IMR-90 (cell line): ENCODE measurements at regions not wholly inside any gene's neighbourhood (a gene's known extent, or its start where the extent isn't known, plus 50 kb on each side); places are given as distances from the start of the nearest gene placed in this dataset.
"Not testable (repeated sequence)": the region's sequence is repeated elsewhere in the genome, so short reads cannot be mapped to it uniquely, and the experiment has no call there.

Experiments used
- ATAC-seq: fragments of 200-7000 bp; cut with Tn5 transposase; 2 replicates; pipeline ENCODE4 v1.9.1; 2020; ENCODE audit warnings: low read depth, mild to moderate bottlenecking, moderate library complexity
- BruUV-seq: library from RNA; stranded (reverse); fragments of 400-500 nt; replicated peaks from 2 replicates; lab custom pipeline; 2021; lab: Mats Ljungman, UMichigan
- CTCF ChIA-PET: fragments of 300-600 bp; formaldehyde crosslinking; extraction: SDS; loops from one replicate; lab custom pipeline; 2021; ENCODE audit warnings: antibody characterized with exemption; lab: Yijun Ruan, JAX
- POLR2A ChIA-PET: fragments of 300-600 bp; sonication (Branson Sonifier 250); formaldehyde crosslinking; loops from one replicate; lab custom pipeline; 2022; ENCODE audit warnings: antibody characterized with exemption; ENCODE audit not compliant: unreplicated experiment; lab: Charles Lee
- DNase-seq: peaks from one replicate; pipeline ENCODE4 v3.0.0; 2013
- H2AFZ ChIP-seq: replicated peaks from 2 replicates; pipeline ENCODE3; 2013; ENCODE audit warnings: low read length, mild to moderate bottlenecking; ENCODE audit not compliant: poor library complexity
- H2AK5ac ChIP-seq: 2 replicates; pipeline ENCODE4 v1.6.1; 2013; ENCODE audit warnings: low read depth, low read length, inconsistent platforms
- H2AK9ac ChIP-seq: replicated peaks from 2 replicates; pipeline ENCODE3; 2013; ENCODE audit warnings: mild to moderate bottlenecking, low read depth, low read length, moderate library complexity; ENCODE audit not compliant: poor library complexity
- H2BK120ac ChIP-seq: 2 replicates; pipeline ENCODE4 v1.6.1; 2013; ENCODE audit warnings: low read depth, low read length, inconsistent platforms
- H2BK15ac ChIP-seq: 3 replicates; pipeline ENCODE4 v1.6.1; 2013; ENCODE audit warnings: low read depth, low read length, inconsistent platforms
- H2BK20ac ChIP-seq: 2 replicates; pipeline ENCODE4 v1.6.1; 2013; ENCODE audit warnings: low read depth, mild to moderate bottlenecking, inconsistent platforms, low read length, moderate library complexity
- H2BK5ac ChIP-seq: 2 replicates; pipeline ENCODE4 v1.6.1; 2013; ENCODE audit warnings: mild to moderate bottlenecking, low read depth, low read length, inconsistent platforms; ENCODE audit not compliant: poor library complexity, severe bottlenecking
- H3K14ac ChIP-seq: replicated peaks from 2 replicates; pipeline ENCODE4 v1.6.1; 2013; ENCODE audit warnings: low read depth, low read length, inconsistent platforms
- H3K18ac ChIP-seq: 2 replicates; pipeline ENCODE4 v1.6.1; 2013; ENCODE audit warnings: low read depth, low read length, control low read depth
- H3K23ac ChIP-seq: 2 replicates; pipeline ENCODE4 v1.6.1; 2013; ENCODE audit warnings: low read depth, low read length, inconsistent platforms
- H3K27ac ChIP-seq: 2 replicates; pipeline ENCODE4 v1.5.1; 2013; ENCODE audit warnings: mild to moderate bottlenecking, control low read depth, low read length; ENCODE audit not compliant: insufficient read depth
- H3K27me3 ChIP-seq: 2 replicates; pipeline ENCODE4 v1.6.1; 2013; ENCODE audit warnings: low read length; ENCODE audit not compliant: control insufficient read depth, insufficient read depth
- H3K36me3 ChIP-seq: 2 replicates; pipeline ENCODE4 v1.6.1; 2013; ENCODE audit warnings: low read length, mixed read lengths; ENCODE audit not compliant: control insufficient read depth, insufficient read depth
- H3K4ac ChIP-seq: 2 replicates; pipeline ENCODE4 v1.6.1; 2013; ENCODE audit warnings: low read depth, low read length, inconsistent platforms
- H3K4me1 ChIP-seq: 2 replicates; pipeline ENCODE4 v1.6.1; 2013; ENCODE audit warnings: low read length, mixed read lengths; ENCODE audit not compliant: control insufficient read depth, insufficient read depth
- H3K4me2 ChIP-seq: 2 replicates; pipeline ENCODE4 v1.6.1; 2013; ENCODE audit warnings: low read depth, mild to moderate bottlenecking, control low read depth, low read length, moderate library complexity
- H3K4me3 ChIP-seq: 2 replicates; pipeline ENCODE4 v1.5.1; 2013; ENCODE audit warnings: low read depth, mild to moderate bottlenecking, control low read depth, low read length, moderate library complexity; ENCODE audit not compliant: insufficient read depth
- H3K56ac ChIP-seq: 2 replicates; pipeline ENCODE4 v1.6.1; 2013; ENCODE audit warnings: low read length, inconsistent platforms; ENCODE audit not compliant: insufficient read depth; ENCODE audit errors: extremely low read depth
- H3K79me1 ChIP-seq, 2 experiments: 2 replicates each; pipeline ENCODE4 v1.6.1; 2013; ENCODE audit warnings: low read length in 2 of 2, inconsistent platforms in 1 of 2, low read depth in 1 of 2
- H3K9ac ChIP-seq: 2 replicates; pipeline ENCODE4 v1.6.1; 2013; ENCODE audit warnings: low read depth, low read length, control low read depth
- H3K9me1 ChIP-seq: 2 replicates; pipeline ENCODE4 v1.6.1; 2013; ENCODE audit warnings: low read length, inconsistent platforms; ENCODE audit not compliant: insufficient read depth
- H3K9me3 ChIP-seq: 2 replicates; pipeline ENCODE4 v1.6.1; 2013; ENCODE audit warnings: low read length; ENCODE audit not compliant: control insufficient read depth, insufficient read depth
- H4K20me1 ChIP-seq: 2 replicates; pipeline ENCODE4 v1.6.1; 2013; ENCODE audit warnings: low read length, inconsistent platforms; ENCODE audit not compliant: insufficient read depth
- H4K5ac ChIP-seq: 2 replicates; pipeline ENCODE4 v1.6.1; 2013; ENCODE audit warnings: mild to moderate bottlenecking, low read depth, low read length, control low read depth
- H4K8ac ChIP-seq, 2 experiments: 2 replicates each; pipeline ENCODE4 v1.6.1; 2013; ENCODE audit warnings: low read depth in 2 of 2, low read length in 2 of 2, control low read depth in 1 of 2, inconsistent platforms in 1 of 2
- H4K91ac ChIP-seq: 2 replicates; pipeline ENCODE4 v1.6.1; 2013; ENCODE audit warnings: low read depth, low read length, inconsistent platforms; ENCODE audit not compliant: insufficient read depth
- WGBS, 2 experiments: methylation state at CpG; one replicate each; pipeline versions ENCODE4 v1.1.5 to v1.1.7; 2013; ENCODE audit warnings: missing lambda C conversion rate in 2 of 2; ENCODE audit not compliant: insufficient read length in 1 of 2; ENCODE audit errors: extremely low coverage in 2 of 2; 5-methylcytosine and 5-hydroxymethylcytosine counted together
- dilution Hi-C: fragments of 300-500 bp; cut with HindIII; formaldehyde crosslinking; loops from one replicate; pipeline ENCODE4 v1.14.3; 2018; ENCODE audit warnings: low sequenced_read_pairs; ENCODE audit not compliant: unreplicated experiment
- in situ Hi-C: fragments of 300-500 bp; cut with MboI; formaldehyde crosslinking; loops from 3 replicates; pipeline ENCODE4 v1.14.3; 2019; ENCODE audit warnings: low sequenced_read_pairs, inconsistent platforms, mixed read lengths
- intact Hi-C: fragments of 100-400 bp; cut with micrococcal nuclease; formaldehyde crosslinking; loops from 2 replicates; pipeline ENCODE4 v1.10.0; 2022

DNA sequence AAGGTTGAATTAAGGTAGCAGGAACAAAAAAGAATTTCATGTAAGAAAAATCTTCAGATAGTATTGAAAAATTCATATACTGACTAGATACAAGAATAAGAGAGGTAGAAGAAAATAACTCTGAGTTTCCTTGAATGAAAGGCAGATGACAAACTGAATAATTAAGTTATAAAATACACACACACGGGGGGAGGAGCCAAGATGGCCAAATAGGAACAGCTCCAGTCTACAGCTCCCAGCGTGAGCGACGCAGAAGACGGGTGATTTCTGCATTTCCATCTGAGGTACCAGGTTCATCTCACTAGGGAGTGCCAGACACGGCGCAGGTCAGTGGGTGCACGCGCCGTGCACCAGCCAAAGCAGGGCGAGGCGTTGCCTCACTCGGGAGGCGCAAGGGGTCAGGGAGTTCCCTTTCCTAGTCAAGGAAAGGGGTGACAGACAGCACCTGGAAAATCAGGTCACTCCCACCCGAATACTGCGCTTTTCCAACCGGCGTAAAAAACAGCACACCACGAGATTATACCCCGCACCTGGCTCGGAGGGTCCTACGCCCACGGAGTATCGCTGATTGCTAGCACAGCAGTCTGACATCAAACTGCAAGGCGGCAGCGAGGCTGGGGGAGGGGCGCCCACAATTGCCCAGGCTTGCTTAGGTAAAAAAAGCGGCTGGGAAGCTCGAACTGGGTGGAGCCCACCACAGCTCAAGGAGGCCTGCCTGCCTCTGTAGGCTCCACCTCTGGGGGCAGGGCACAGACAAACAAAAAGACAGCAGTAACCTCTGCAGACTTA is 759.2 kb downstream of the ZWINT start:
- POLR2A ChIA-PET, H3K4ac ChIP-seq, H3K79me1 ChIP-seq, H3K4me3 ChIP-seq, in situ Hi-C loops, DNase-seq, H2AK9ac ChIP-seq, H3K18ac ChIP-seq, H3K36me3 ChIP-seq, H3K27ac ChIP-seq, H4K5ac ChIP-seq, H3K9me3 ChIP-seq, H4K20me1 ChIP-seq, H3K9me1 ChIP-seq, H4K91ac ChIP-seq, H3K14ac ChIP-seq, H2AFZ ChIP-seq, H2BK20ac ChIP-seq, H3K4me1 ChIP-seq, H3K23ac ChIP-seq, intact Hi-C loops, H2BK5ac ChIP-seq, BruUV-seq, H3K9ac ChIP-seq, H2BK15ac ChIP-seq, ATAC-seq, dilution Hi-C loops, H4K8ac ChIP-seq, H3K27me3 ChIP-seq, H2BK120ac ChIP-seq, H3K4me2 ChIP-seq, H2AK5ac ChIP-seq, CTCF ChIA-PET, H3K56ac ChIP-seq: not testable (repeated sequence)
- WGBS, 2 experiments: 5% methylated on average over 4 of the region's 29 CpGs; no CpG with 5 or more reads in 1 of the 2 experiments
